ENCODE measurements at regions not wholly inside any gene's neighbourhood (a gene's known extent, or its start where the extent isn't known, plus 50 kb on each side); places are given as distances from the start of the nearest gene placed in this dataset.
A peak's percentile ranks its signal among the peaks of the same experiment; 100 is the strongest.
"Not testable (repeated sequence)": the region's sequence is repeated elsewhere in the genome, so short reads cannot be mapped to it uniquely, and the experiment has no call there.

DNA sequence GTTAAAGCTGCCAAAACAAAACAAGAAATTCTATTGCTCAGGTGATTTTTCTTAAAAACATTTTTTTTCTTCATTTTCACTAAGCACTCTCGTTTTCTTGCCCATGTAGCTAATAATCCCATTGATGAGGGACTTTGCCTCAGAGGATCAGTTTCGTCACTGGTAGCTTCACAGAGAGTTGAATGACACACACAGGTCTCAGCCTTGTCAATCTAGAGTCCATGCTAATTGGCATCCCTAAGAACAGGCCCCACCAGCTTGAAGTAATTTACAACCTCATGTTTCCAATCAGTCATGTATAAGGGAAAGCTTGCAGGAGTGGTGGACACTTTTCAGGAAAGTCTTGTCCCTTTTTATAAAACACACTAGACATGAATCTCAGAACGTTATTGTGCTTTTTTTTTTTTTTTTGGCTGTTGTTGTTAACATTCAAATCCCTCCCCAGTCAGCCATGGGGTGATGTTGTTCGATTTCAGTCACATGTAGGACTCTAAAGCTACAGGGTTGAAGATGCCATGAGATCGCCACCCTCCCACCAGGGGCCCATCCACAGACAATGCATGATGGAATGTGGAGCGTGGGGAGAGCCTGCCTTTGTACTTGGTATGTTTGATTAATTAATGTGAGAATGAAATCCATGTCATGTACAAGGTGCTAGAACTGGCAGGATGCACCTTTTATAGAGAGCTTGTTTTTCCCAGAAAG, 232.4 kb upstream of the FZD8 start:
- ATAC-seq, result no peak
- intact Hi-C loops (cut with DNase I), result no loop called here
- no peak for DNase-seq (ENCODE audit: low spot score)

DNA sequence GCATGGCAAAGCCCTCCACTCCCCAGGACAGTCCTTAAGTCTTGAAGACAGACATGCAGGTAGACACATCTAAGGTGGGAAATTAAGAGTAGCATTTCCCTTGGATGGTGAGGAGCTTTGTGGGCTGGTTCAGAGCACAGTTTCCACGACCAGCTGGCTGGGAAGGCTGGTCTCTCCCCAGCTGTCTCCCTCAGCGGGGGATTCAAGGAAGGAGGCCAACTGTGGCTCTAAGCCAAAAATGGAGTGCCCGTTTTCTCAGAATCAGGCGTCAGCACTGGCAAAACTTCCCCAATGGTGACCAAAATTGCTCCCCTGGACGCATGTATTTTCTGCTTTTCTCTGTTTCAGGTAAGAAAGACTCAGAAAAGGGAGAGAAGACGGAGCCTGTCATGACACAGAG, 230.6 kb upstream of the FZD8 start:
- DNase-seq (ENCODE audit: low spot score) (no peak), ATAC-seq (no peak)
- intact Hi-C loops (cut with DNase I), result no loop called here

DNA sequence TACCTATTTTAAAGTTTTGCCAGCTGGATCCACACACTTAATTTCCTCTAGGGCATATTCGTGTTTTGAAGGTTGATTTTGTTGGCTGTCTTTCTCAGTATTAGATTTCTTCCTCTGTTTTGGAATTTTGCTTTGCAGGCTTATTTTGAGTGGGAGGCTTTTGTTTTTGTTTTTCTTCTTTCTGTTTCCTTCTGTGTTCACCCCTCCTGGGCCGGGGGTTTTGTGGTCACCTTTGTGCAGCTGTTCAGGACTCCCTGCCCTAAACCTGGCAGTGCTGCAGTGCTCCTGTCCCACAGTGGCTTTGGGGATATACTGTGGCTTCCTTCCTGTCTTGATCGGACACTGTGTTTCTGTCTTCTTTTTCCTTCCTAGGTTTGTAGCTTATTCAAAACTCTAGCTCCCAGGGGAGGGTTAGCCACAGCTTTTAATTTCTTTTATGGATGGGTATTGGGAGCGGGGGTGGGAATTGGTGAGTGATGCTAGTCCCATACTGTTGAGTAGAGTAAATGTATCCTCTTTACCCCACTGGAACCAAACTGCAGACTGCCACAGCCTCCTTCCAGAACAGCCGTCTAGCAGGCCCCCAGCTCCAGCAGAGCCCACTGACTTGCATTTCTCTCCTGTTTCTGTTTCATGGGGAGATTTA, 228.7 kb upstream of the FZD8 start:
- ATAC-seq, result peak; percentile 50
- intact Hi-C loops (cut with DNase I), result no loop called here
- no peak for DNase-seq (ENCODE audit: low spot score)

DNA sequence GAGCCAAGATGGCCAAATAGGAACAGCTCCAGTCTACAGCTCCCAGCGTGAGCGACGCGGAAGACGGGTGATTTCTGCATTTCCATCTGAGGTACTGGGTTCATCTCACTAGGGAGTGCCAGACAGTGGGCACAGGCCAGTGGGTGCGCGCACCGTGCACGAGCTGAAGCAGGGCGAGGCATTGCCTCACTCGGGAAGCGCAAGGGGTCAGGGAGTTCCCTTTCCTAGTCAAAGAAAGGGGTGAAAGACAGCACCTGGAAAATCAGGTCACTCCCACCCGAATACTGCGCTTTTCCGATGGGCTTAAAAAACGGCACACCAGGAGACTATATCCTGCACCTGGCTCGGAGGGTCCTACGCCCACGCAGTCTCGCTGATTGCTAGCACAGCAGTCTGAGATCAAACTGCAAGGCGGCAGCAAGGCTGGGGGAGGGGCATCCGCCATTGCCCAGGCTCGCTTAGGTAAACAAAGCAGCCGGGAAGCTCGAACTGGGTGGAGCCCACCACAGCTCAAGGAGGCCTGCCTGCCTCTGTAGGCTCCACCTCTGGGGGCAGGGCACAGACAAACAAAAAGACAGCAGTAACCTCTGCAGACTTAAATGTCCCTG, 216.7 kb upstream of the FZD8 start:
- DNase-seq (ENCODE audit: low spot score); ATAC-seq; intact Hi-C loops (cut with DNase I): not testable (repeated sequence)

DNA sequence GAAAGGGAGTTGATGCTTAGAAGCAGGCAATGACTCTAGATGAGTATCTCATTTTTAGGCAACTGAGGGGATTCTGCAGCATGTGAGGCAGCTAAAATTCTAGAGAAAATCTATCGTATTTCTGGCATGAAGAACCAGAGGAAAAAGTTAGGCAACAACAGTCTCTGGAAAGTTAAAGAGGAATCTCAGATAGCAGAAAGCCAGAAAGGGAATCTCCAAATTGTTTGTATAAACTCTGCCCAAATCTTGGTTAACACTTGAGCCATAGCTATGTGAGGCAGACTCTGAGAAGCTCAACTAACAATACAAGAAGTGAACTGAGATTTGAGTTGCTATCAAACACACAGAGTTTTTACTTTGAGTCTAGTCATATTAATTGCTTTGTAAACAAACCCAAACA, 215.8 kb upstream of the FZD8 start:
- intact Hi-C loops (cut with DNase I), result no loop called here

DNA sequence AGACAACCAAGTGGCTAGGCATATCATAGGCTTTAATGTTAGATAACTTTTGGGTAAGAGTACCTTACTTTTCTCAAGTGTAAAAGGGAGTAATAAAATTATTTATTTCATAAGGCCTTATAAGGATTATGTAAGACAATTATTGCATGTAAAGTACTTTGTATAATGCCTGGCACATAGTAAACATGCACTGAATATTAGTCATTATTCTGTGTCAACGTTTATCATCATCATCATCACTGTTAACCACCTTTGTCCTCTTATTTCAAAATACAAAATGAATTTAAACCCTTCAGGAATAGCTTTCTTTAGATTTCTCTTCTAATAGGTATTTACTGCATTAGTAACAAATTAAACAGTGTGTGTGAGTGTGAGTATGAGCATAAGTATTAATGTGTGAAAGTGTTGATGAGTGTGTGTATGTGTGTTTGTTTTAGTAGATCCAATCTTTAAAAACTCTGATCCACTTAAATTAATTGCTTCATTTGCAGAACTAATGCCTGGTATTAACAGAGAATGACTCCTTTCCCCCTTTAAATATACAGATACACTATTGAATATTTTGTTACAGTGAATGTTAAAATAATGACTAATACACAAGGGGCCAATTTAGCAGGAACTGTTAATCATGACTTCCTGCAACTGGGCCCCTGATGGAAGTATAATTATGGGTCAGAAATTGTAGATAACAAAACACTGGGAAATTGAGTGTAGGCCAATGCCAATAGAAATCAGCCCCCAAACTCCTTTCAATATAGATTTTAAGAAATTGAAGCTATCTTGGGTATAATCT, 213.3 kb upstream of the FZD8 start:
- ATAC-seq, result no peak
- no peak for DNase-seq (ENCODE audit: low spot score)
- intact Hi-C loops (cut with DNase I), result no loop called here

More for the DNA sequence above, 215.8 kb upstream of the FZD8 start:
- DNase-seq (ENCODE audit: low spot score) (no peak), ATAC-seq (no peak)

DNA sequence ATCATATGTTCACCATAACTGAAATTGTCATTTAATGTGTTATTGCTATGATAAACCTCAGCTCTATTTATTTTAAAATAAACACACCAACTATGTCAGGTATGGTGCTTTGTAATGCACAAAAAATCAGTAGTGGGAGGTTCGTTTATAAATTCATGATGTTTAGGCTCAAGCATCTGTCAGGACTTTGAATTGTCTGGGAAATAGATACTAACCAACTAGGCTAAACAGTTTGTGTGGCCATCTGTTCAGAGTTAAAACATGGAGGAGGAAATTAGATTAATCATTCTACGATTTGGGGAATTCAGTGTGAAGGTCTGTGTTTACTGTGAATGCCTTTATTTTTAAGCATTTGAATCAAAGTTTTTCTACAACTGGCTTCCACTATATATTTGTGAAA, 212.6 kb upstream of the FZD8 start:
- ATAC-seq (no peak), DNase-seq (ENCODE audit: low spot score) (no peak)
- intact Hi-C loops (cut with DNase I), result no loop called here

DNA sequence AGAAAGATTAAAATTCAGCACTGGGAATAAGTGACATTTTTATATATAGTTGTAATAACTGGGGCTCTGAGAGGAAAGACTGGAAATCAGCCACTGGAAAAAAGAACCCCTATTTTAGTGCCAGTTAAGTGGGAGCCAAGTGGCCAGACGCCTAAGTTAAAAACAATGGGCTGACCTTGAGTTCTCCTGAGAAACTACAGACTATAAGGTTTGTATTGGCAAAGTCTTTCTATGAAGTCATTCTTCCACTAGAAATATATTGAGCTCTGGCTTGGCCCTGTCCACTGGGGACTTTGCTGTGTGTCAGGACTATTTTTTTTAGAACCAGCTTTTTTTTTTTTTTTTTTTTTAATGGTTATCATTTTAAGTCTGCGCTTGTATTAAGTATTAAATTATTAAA, 210.6 kb upstream of the FZD8 start:
- ATAC-seq (no peak), DNase-seq (ENCODE audit: low spot score) (no peak)

DNA sequence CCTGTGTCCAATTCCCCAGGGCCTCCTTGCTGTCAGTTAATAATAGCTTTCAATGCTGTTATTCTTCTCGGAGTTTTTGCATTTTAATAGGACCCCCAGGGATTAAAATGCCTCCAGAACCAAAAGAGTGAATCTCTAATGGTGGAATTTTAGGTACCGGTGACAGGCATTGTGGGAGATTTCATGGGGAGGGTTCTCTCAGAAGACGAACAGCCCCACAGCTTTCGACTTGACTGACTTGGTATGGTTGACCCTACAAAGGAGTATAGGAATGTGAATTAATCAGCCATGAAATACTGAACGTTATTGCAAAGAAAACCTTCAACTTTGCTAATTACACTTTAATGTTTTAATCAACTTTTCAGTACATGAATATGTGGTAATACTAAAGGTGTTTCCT, 206.3 kb upstream of the FZD8 start:
- intact Hi-C loops (cut with DNase I), result no loop called here
- ATAC-seq (no peak), DNase-seq (ENCODE audit: low spot score) (no peak)

More for the DNA sequence above, 210.6 kb upstream of the FZD8 start:
- intact Hi-C loops (cut with DNase I), result no loop called here

DNA sequence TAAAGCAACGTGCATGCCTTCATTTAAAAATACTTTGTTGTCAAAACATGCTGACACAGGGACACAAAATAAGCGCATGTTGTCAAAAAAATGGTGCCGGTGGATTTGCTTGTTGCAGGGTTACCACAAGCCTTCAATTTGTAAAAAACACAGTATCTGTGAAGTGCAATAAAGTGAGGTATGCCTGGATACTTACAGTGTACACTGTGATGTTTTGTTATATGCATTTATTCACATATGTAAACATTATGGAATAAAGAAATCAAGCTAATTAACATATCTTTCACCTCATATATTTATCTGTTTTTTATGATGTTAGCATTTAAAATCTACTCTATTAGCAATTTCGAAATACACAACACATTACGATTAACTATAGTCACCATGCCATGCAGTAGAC, 202.6 kb upstream of the FZD8 start:
- ATAC-seq, result no peak
- intact Hi-C loops (cut with DNase I), result no loop called here
- no peak for DNase-seq (ENCODE audit: low spot score)

DNA sequence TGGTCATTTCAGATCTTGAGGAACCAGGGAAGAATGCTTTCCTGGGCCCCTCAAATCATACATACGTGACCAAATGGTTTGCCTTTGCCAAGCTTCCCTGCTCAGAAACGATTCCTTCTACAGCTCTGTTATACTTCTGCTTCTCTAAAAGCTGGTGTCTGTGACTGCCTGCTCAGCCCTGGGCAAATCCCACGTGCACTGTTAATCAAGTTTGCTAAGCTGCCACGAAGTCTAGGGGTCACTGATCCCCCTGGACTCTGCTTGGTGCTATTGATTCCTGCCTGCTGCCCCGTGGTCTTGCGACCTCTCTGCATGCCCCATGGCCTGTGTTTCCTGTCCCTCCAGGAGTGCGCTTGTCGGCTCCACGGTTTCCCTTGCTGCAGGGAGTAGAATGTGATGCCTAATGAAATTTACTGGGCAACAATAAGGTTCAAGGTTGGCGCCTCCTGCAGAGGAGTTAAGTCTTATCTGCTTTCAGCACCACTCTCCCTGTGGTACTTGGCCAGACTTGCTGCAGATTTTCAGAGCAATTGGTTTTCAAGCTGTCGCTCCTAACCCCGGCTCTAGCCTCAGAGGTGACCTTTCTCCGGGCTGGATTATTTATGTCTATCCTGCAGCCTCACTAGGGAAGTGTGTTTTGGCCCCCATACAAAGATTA, 201.6 kb upstream of the FZD8 start:
- DNase-seq (ENCODE audit: low spot score), result no peak
- peak; percentile 67 for ATAC-seq
- intact Hi-C loops (cut with DNase I), result no loop called here

DNA sequence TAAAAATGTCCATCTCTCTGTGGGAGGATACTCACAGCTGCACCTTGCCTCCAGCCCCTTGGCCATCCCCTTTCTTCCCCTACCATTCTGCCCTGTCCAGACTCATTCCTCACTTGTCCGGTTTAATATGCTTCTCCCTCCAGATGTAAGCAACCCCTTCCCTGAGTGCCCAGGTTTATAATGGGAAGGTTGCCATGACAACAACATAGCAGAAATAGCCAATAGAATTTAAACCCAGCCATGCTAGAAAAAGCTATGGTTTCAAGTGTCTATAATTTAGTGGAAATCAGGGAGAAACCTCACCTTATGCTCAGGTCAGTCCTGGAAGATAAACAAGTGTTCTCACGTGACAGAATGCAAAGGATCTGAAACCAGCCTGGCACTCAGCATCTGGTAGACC, 196.0 kb upstream of the FZD8 start:
- intact Hi-C loops (cut with DNase I), result no loop called here
- ATAC-seq (no peak), DNase-seq (ENCODE audit: low spot score) (no peak)

DNA sequence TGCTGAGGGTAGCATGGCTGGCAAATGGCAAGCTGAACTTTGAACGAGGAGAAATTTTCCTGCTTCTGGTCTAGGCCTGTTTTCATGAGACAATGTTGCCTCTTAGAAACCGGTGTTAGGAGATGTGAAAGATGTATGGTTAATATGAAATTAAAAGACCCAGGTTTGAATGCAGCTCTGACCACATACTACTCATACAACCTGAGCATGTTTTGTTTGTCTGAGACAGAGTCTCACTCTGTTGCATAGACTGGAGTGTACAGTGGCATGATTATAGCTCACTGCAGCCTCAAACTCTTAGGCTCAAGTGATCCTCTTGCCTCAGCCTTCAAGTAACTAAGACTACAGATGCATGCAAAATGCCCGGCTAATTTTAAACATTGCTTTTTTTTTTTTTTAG, 193.4 kb upstream of the FZD8 start:
- ATAC-seq, result no peak

DNA sequence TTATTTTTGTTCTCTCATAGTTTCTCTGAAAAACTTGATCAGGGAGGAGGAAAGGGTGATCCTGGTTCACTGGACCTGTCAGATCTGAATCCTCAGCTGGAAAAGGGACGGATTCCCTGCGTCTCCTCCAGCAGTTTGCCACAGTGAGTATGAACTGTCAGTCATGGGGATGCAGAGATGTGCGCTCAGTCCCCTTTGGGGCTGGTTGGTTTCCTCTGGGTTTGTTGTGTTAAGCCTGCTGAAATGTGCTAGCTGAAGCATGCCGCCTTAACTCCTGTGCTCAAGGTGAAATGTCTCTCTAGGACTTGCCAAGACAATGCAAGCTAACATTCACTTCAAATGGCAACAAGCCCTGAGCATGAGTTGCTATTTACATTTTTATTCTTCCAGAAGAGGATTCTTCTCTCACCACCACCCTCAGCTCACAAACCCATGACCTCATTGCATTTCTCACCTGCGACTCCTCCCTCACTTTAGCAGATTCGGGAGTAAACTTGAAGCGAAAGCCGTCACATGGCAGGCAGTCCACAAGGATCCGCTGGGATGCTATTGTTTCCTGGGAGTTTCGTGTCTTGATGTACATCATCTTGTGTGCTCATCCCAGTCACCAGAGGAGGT, 192.9 kb upstream of the FZD8 start:
- DNase-seq (ENCODE audit: low spot score), result no peak
- intact Hi-C loops (cut with DNase I), result no loop called here

More for the DNA sequence above, 193.4 kb upstream of the FZD8 start:
- intact Hi-C loops (cut with DNase I), result no loop called here
- DNase-seq (ENCODE audit: low spot score), result no peak

DNA sequence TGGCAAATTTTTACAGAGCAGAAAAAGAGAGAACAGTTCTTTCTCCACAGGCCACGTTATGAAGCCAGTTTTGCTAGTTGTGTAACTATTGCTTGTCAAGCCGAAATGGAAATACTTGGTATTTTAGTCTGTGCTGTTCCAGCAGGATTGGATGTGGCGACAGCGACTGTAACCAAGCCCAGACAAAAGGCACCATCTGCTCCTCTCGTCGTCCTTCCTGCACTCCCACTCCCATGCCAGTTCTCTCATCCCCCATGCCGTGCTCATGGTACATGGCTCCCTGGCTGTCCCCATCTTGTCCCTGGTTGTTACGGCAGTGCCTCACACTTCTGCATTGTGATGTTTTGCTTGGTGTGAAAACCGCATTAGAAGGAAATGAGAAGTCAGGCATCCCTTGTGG, 185.7 kb upstream of the FZD8 start:
- no peak for DNase-seq (ENCODE audit: low spot score)
- ATAC-seq, result no peak
- intact Hi-C loops (cut with DNase I), result no loop called here

More for the DNA sequence above, 192.9 kb upstream of the FZD8 start:
- no peak for ATAC-seq

DNA sequence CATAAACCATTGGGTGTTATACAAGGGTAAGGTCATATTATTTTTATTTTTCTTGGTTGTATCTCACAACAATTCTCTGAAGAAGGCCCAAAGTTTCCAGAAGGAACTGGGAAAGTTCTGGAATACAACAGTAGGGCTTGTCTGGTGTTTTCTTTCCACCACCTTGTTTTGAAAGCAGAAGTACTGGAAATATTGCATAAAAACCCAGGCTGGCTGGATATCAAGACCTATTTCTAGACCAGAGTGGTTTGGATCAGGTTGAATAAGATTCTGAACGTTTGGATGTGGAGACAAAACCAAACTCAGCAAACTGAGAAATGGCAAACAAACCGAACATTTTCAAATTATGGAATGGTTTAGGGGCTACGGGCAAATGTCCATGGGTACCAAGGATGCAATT, 182.6 kb upstream of the FZD8 start:
- intact Hi-C loops (cut with DNase I), result no loop called here
- DNase-seq (ENCODE audit: low spot score), result no peak
- peak; percentile 60 for ATAC-seq

DNA sequence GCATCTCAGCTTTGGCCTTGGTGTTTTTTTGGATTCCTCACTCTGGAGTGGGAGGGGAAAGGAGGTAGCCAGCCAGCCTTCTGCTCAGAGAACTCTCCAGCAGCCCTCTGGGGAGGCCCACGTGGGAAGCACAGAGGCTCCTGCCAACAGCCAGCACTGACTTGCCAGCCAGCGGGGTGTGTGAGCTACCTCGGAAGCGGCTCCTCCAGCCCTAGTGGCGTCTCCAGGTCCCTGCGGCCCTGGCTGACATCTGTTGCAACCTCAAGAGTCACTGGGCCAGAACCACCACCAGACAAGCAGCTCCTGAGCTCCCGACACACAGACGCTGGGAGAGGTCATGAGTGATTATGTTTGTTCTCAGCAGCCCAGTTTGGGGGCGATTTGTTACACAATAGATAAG, 180.2 kb upstream of the FZD8 start:
- intact Hi-C loops (cut with DNase I), result no loop called here
- ATAC-seq (peak; percentile 97), DNase-seq (ENCODE audit: low spot score) (peak; percentile 85)

DNA sequence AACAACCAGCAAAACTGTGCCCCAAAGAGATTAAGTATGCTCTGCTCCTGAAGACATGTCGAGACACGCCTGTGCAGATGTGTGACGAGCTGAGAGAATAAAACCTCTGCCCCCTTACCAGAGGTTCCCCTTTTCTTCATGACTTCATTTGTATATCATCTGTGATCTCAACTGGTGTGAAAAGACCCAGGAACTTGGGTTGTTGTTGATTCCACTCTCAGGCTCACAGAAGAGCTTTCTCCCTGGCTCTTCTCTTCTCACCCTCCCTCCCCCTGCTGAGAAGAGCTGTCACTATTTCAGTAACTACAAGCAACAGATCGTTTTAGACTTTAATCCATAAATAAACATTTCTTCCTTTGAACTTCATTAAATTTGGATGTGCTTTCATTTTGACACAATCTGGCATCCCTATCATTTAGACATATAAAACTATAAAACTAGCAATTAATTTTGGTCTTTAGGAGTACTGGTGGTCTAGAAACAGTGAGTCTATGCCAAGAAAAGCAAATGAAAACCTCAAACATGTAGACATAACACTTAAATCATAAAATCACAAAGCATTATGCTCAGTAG, 179.3 kb upstream of the FZD8 start:
- no peak for DNase-seq (ENCODE audit: low spot score)
- ATAC-seq, result no peak
- intact Hi-C loops (cut with DNase I), result no loop called here

DNA sequence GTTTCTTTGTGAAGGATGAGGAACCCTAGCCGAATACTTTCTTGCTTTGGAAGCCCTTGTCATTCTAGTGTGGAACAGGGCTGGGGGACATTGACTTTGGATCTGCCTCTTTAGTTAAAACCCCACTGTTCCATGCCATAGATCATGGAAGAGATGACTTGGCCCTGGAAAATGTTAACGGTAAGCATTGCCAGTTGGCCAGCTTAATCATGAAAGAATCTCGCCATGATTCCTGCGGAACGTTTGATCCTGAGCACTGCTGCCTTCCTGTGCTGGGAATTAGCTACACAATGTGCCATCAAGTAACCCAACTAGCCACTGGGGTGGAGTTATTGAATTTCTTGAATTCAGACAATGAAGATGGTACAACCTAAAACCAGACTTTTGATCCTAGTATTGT, 177.6 kb upstream of the FZD8 start:
- ATAC-seq, result no peak
- DNase-seq (ENCODE audit: low spot score), result no peak

More for the DNA sequence above, 177.6 kb upstream of the FZD8 start:
- intact Hi-C loops (cut with DNase I), result no loop called here

All from sciatic nerve (tissue), 2 donors.